C4-2B (cell line): ENCODE measurements at regions not wholly inside any gene's neighbourhood (a gene's known extent, or its start where the extent isn't known, plus 50 kb on each side); places are given as distances from the start of the nearest gene placed in this dataset.

Source experiments
- H3K27ac ChIP-seq: fragments of 450-650 bp; 2 replicates; pipeline ENCODE4 v1.5.1; 2017
- ZFX ChIP-seq: fragments of 450-650 bp; IDR thresholded peaks from 2 replicates; pipeline ENCODE4 v1.6.1; 2017
- TF ChIP-seq, protein P1 (sequence below): fragments of 450-650 bp; conservative IDR thresholded peaks from 2 replicates; pipeline ENCODE4 v1.5.1; 2017; ENCODE audit warnings: mild to moderate bottlenecking

DNA sequence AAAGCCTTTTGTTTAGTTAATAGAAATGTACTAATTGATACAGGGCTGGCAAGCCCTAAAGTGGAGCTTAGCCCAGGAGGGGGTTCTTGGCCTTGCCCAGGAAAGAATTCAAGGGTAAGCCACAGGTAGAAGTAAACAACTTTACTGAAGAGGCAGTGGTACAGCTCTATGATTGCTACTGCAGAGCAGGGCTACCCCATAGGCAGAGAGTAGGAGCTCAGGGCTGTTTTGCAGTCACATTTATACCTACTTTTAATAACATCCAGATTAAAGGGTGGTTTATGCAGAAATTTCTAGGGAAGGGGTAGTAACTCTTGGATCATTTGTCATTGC is 680.4 kb upstream of the GJE1 start:
- TF ChIP-seq ZFX = no peak
- TF ChIP-seq, protein P1, sequence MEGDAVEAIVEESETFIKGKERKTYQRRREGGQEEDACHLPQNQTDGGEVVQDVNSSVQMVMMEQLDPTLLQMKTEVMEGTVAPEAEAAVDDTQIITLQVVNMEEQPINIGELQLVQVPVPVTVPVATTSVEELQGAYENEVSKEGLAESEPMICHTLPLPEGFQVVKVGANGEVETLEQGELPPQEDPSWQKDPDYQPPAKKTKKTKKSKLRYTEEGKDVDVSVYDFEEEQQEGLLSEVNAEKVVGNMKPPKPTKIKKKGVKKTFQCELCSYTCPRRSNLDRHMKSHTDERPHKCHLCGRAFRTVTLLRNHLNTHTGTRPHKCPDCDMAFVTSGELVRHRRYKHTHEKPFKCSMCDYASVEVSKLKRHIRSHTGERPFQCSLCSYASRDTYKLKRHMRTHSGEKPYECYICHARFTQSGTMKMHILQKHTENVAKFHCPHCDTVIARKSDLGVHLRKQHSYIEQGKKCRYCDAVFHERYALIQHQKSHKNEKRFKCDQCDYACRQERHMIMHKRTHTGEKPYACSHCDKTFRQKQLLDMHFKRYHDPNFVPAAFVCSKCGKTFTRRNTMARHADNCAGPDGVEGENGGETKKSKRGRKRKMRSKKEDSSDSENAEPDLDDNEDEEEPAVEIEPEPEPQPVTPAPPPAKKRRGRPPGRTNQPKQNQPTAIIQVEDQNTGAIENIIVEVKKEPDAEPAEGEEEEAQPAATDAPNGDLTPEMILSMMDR = no peak
- no peak overlapping the region for H3K27ac ChIP-seq

DNA sequence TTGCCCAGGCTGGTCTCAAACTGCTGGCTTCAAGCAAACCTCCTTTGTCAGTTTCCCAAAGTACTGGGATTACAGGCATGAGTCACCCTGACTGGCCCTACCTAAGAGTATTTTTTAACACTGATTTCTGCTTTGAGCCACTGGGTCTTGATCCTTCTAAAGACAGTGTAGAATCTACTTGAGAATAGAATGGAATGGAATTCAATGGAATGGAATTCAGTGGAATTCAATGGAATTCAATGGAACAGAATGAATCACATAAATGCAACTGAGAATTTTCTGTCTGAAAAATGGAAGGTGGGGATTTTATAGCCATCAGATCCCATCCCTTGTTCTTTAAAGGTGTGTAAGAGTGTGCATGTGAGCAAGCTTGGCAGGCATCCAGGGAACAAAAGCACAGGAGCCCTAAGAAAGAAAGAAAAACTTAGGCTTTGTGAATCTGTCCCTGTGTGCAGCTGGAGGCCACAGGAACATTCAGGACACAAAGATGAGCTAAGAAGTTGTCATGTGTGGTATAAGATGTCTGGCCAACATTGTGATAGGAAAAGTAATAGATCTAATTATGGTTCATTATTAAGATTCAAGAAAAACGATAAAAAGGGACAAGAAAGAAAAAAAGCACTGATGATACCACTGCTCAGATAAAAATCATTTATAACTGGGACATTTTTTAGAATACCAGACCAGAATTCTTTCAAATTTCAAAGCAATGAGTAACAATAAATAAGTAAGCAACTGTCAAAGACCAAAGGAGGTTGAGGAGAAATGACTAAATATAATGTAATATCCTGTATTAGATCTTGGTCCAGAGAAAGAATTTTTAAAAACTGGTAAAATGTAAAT is 681.0 kb upstream of the GJE1 start:
- TF ChIP-seq, protein P1 = no peak
- TF ChIP-seq ZFX = no peak
- H3K27ac ChIP-seq = no peak overlapping the region

DNA sequence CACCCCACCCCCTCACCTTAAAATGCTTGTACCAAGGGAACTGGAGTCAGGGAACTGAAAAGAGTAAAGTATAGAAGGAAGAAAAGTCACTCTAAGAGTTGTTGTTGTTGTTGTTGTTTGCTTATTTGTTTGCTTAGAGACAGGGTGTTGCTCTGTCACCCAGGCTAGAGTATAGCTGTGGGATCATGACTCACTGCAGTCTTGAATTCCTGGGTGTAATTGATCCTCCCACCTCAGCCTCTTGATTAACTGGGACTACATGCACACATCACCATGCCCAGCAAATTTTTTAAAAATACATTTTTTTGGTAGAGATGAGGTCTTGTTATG is 681.6 kb upstream of the GJE1 start:
- H3K27ac ChIP-seq = no peak overlapping the region
- TF ChIP-seq ZFX = no peak
- TF ChIP-seq, protein P1 = no peak

DNA sequence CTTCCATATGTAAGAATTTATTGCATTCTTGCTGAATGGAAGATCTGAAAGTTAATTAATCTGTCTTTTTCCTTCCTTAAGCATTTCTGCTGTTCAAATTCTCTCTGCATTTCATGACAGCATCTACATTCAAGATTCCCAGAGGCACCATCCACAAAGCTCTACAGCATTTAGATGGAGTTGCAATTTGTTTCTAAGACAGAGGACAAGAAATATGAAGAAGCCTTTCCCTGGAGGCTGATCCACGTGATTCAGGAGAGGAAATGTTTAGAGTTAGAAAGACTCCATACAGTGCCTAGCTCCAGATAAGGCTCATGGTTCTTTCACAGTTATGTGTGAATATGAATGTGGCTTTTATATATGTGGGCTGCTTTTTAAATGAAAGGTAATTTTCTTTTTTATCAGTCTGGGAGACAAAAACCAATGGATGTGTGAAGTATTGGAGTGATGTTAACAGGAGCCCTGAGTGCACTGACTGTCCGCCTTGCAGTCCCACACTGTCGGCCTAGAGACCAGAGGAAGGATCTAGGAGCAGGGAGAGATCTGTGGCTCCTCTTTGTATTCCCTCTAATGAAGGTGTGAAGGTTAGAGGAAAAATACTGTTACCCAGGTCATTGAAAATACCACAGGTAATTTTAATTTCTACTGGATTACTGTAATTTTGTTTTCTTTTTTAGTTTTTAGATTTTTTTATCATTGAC is 686.6 kb upstream of the GJE1 start:
- no peak for TF ChIP-seq ZFX
- TF ChIP-seq, protein P1 = no peak

DNA sequence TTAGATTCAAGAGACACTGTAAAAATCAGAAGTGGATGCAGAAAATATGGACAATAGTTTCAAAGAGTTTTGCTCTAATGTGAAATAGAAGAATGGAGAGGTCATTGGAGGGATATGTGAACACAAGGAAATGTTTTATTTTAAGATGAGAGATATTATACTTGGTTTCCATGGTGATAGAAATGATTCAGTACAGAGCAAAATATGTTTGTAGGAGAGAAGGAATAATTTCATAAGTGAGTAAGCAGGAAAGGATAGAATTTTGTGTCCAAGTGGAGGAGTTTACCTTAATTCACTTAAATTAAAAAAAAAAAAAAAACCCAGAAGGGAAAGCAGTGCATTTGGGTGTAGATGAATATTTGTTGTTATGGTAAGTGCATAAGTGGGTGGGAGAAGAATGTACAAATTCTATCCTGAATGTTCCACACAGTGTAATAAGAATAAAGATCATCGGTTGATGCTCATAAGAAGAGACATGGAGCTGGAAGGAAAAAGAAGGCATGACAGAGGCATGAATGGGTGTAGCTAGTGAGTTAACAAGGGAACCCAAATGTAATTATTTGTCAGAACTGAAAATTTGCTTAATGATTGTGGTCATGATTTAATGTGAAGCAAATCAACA is 688.9 kb upstream of the GJE1 start:
- no peak overlapping the region for H3K27ac ChIP-seq
- no peak for TF ChIP-seq ZFX
- TF ChIP-seq, protein P1 = no peak

More for the DNA sequence above, 686.6 kb upstream of the GJE1 start:
- H3K27ac ChIP-seq = no peak overlapping the region

DNA sequence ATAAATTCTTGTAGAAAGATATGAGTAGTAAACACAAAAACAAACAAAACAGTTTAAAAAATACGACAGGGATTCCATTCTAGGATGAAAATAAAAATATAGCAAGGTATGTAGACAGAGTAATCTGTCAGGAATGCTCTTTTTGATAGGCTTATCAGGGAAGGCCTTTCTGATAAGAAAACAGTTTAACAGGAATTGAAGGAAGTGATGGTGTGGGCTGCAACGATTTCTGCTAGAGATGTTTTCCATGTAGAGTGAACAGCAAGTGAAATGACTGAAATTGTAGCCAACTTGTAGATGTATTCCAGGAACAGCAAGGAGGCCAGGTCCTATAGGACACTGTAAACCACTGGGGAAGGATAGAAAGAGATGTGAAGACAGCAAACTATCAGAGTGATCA is 689.7 kb upstream of the GJE1 start:
- no peak for TF ChIP-seq ZFX
- TF ChIP-seq, protein P1 = no peak
- H3K27ac ChIP-seq = no peak overlapping the region

DNA sequence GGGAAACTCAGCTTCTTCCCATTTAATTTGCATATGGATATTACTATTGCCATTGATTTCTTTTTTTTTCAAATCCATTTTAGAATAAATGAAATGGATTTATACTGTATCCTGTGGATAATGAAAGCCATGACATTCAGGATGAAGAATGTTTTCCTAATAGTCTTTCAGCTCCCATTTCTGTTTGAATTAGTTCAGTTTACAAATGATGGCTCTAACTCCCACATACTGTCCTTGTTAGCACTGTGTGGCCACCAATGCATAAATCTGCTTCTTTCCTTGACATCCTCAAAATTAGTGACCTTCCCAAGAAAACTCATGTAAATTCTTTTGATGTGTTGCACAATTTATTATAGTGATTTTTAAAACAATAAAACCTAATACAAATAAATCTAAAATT is 693.2 kb upstream of the GJE1 start:
- TF ChIP-seq, protein P1 = no peak
- no peak for TF ChIP-seq ZFX
- H3K27ac ChIP-seq = no peak overlapping the region
